ENCODE measurements at regions not wholly inside any gene's neighbourhood (a gene's known extent, or its start where the extent isn't known, plus 50 kb on each side); places are given as distances from the start of the nearest gene placed in this dataset.
"Not testable (repeated sequence)": the region's sequence is repeated elsewhere in the genome, so short reads cannot be mapped to it uniquely, and the experiment has no call there.

DNA sequence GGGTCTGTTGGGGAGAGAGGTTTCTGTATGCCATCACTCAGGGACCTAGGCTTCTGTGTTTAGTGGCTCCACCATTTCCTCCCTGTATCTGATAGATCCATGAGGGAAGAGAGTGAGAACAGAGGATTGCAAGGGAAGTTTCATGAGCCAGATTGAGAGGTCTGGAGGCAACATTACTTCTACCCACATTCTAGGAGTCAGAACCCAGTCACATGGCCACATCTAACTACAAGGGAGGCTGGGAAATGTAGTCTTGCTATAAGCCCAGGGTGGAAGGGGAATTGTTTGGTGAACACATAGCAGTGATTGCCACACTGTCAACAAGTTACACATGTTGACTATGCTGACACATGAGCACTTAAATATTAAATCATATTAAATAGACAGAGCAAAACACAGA is 834.8 kb downstream of the C12orf50 start:
- not testable (repeated sequence) for TF ChIP-seq POLR2A (IDR thresholded peaks at IDR 0.05)
- TF ChIP-seq, protein P1, sequence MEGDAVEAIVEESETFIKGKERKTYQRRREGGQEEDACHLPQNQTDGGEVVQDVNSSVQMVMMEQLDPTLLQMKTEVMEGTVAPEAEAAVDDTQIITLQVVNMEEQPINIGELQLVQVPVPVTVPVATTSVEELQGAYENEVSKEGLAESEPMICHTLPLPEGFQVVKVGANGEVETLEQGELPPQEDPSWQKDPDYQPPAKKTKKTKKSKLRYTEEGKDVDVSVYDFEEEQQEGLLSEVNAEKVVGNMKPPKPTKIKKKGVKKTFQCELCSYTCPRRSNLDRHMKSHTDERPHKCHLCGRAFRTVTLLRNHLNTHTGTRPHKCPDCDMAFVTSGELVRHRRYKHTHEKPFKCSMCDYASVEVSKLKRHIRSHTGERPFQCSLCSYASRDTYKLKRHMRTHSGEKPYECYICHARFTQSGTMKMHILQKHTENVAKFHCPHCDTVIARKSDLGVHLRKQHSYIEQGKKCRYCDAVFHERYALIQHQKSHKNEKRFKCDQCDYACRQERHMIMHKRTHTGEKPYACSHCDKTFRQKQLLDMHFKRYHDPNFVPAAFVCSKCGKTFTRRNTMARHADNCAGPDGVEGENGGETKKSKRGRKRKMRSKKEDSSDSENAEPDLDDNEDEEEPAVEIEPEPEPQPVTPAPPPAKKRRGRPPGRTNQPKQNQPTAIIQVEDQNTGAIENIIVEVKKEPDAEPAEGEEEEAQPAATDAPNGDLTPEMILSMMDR (IDR thresholded peaks at IDR 0.05) = not testable (repeated sequence)

Measured in prostate gland (tissue), 2 donors.